ENCODE measurements at regions not wholly inside any gene's neighbourhood (a gene's known extent, or its start where the extent isn't known, plus 50 kb on each side); places are given as distances from the start of the nearest gene placed in this dataset.

GRCh38 chrX:151505796-151506195 is 57.7 kb upstream of the PASD1 start:
- H3K4me3 Mint-ChIP-seq, result no peak overlapping the region
- Histone ChIP-seq H3K9me3 (ENCODE audit: control insufficient read depth, low read depth, low read length) (peaks cover 47% of the 10 kb centered on the region), H3K23ac (ENCODE audit: insufficient read length, low read depth, low read length) (no peak overlapping the region), H2AFZ (ENCODE audit: low read length) (no peak overlapping the region), H2AK5ac (ENCODE audit: insufficient read length, low read length) (no peak overlapping the region), H3K9ac (ENCODE audit: extremely low read depth, insufficient read length, low read length) (no peak overlapping the region), H3K23me2 (ENCODE audit: insufficient read length, low read depth, low read length, poor library complexity, severe bottlenecking) (no peaks in the 10 kb centered on the region), H3T11ph (ENCODE audit: low read length) (no peak overlapping the region), H3K27me3 (ENCODE audit: insufficient read depth, low read length) (no peaks in the 10 kb centered on the region), H3K4ac (ENCODE audit: low read depth, low read length) (no peak overlapping the region), H2BK20ac (ENCODE audit: low read depth, low read length, poor library complexity, severe bottlenecking) (no peak overlapping the region), H3K56ac (ENCODE audit: insufficient read length, low read depth, low read length) (no peak overlapping the region), H3K27ac (ENCODE audit: insufficient read length, low read depth, low read length) (no peak overlapping the region), H3K18ac (ENCODE audit: insufficient read length, low read depth, low read length) (no peak overlapping the region), H3K4me1 (ENCODE audit: insufficient read depth, low read length) (no peaks in the 10 kb centered on the region), H2BK15ac (ENCODE audit: low read depth, low read length) (no peak overlapping the region), H4K5ac (ENCODE audit: insufficient read length, low read depth, low read length) (no peak overlapping the region), H4K20me1 (ENCODE audit: control insufficient read depth, insufficient read depth, insufficient read length) (no peaks in the 10 kb centered on the region), H4K91ac (ENCODE audit: insufficient read length, low read depth, low read length) (no peak overlapping the region), H4K8ac (replicated peaks; ENCODE audit: insufficient read length, low read depth, low read length) (no peak overlapping the region), H3K79me2 (ENCODE audit: insufficient read depth, low read length) (no peaks in the 10 kb centered on the region), H3K14ac (ENCODE audit: insufficient read depth, low read length) (no peak overlapping the region), H3K79me1 (ENCODE audit: insufficient read depth, low read depth, low read length, poor library complexity, severe bottlenecking) (no peaks in the 10 kb centered on the region), H2BK120ac (ENCODE audit: low read depth, low read length, poor library complexity, severe bottlenecking) (no peak overlapping the region), H2BK5ac (ENCODE audit: insufficient read length, low read length) (no peak overlapping the region), H2BK12ac (ENCODE audit: insufficient read length, low read depth, low read length) (no peak overlapping the region), H3K4me2 (ENCODE audit: insufficient read depth, insufficient read length, low read length) (no peak overlapping the region)
- no CpG with 5 or more reads among the region's 2 CpGs for WGBS (ENCODE audit: extremely low coverage, insufficient read length, low lambda C conversion rate)
- peaks cover 1% of the 10 kb centered on the region for H3K27me3 Mint-ChIP-seq (ENCODE audit: low read depth)
- H3K9me3 Mint-ChIP-seq, result peaks cover 61 to 69% of the 10 kb centered on the region in 2 experiments
- no peak overlapping the region for H3K27ac Mint-ChIP-seq
- H3K36me3 Mint-ChIP-seq (ENCODE audit: insufficient read depth in 1 of 3, low read depth in 3 of 3), result peaks cover 0 to 4% (median under 1%) of the 10 kb centered on the region in 3 experiments; a peak in 3 of 7 replicates
- H3K4me1 Mint-ChIP-seq, result peaks cover 4 to 6% of the 10 kb centered on the region in 2 experiments; a peak in 2 of 4 replicates
- DNase-seq, result no peak
- peak; percentile 70 for TF ChIP-seq CTCF (conservative IDR thresholded peaks at IDR 0.05)
